Subcutaneous abdominal adipose tissue (tissue), 5 donors: ENCODE measurements at regions not wholly inside any gene's neighbourhood (a gene's known extent, or its start where the extent isn't known, plus 50 kb on each side); places are given as distances from the start of the nearest gene placed in this dataset.
"Not testable (repeated sequence)": the region's sequence is repeated elsewhere in the genome, so short reads cannot be mapped to it uniquely, and the experiment has no call there.

ENCODE experiments used
- H3K27ac ChIP-seq: one replicate; pipeline ENCODE4 v1.7.0; 2013; ENCODE audit warnings: low read depth, mild to moderate bottlenecking, inconsistent platforms, low read length, moderate library complexity
- H3K27me3 ChIP-seq, 5 donors: one replicate each; pipeline ENCODE4 v1.7.0; 2013; ENCODE audit warnings: low read length in 5 of 5, inconsistent platforms in 1 of 5; ENCODE audit not compliant: control insufficient read depth in 5 of 5, insufficient read depth in 4 of 5
- H3K36me3 ChIP-seq, 5 donors: one replicate each; pipeline ENCODE4 v1.7.0; 2013; ENCODE audit warnings: low read length in 5 of 5; ENCODE audit not compliant: control insufficient read depth in 5 of 5, insufficient read depth in 5 of 5
- H3K4me1 ChIP-seq, 5 donors: one replicate each; pipeline ENCODE4 v1.7.0; 2013; ENCODE audit warnings: low read length in 5 of 5, mild to moderate bottlenecking in 3 of 5, moderate library complexity in 1 of 5; ENCODE audit not compliant: control insufficient read depth in 5 of 5, insufficient read depth in 5 of 5
- H3K4me3 ChIP-seq, 5 donors: one replicate each; pipeline ENCODE4 v1.7.0; 2013; ENCODE audit warnings: low read length in 5 of 5, low read depth in 1 of 5
- H3K9ac ChIP-seq, 5 donors: one replicate each; pipeline ENCODE4 v1.7.0; 2013; ENCODE audit warnings: low read length in 5 of 5, mild to moderate bottlenecking in 4 of 5, moderate library complexity in 3 of 5
- H3K9me3 ChIP-seq, 5 donors: one replicate each; pipeline ENCODE4 v1.7.0; 2013; ENCODE audit warnings: low read length in 5 of 5; ENCODE audit not compliant: control insufficient read depth in 5 of 5
- donor health status: healthy.
- donor health status: healthy.
- donor health status: healthy.
- donor health status: healthy.
- donor health status: healthy.

DNA sequence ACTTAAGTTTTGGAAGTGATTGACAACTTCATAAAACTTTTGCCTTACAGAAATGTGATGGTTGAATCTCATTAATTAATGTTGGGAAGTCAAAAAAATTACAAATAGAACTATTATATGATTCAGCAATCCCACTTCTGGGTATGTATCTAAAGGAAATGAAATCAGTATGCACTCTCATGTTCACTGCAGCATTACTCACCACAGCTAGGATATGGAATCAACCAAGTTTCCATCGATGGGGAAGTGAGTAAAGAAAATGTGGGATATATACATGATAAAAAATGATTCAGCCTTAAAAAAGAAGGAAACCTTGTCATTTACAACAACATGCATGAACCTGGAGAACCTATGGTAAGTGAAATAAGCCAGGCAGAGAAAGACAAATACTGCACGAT is 112.4 kb upstream of the WDR75 start:
- Histone ChIP-seq H3K9me3 (no peaks in the 10 kb centered on the region), H3K27ac (no peak overlapping the region), H3K4me3 (no peak overlapping the region), H3K27me3 (no peaks in the 10 kb centered on the region), H3K9ac (no peak overlapping the region), H3K36me3 (no peaks in the 10 kb centered on the region), H3K4me1 (peaks cover 0 to 6% (median 4%) of the 10 kb centered on the region in 5 donors)

DNA sequence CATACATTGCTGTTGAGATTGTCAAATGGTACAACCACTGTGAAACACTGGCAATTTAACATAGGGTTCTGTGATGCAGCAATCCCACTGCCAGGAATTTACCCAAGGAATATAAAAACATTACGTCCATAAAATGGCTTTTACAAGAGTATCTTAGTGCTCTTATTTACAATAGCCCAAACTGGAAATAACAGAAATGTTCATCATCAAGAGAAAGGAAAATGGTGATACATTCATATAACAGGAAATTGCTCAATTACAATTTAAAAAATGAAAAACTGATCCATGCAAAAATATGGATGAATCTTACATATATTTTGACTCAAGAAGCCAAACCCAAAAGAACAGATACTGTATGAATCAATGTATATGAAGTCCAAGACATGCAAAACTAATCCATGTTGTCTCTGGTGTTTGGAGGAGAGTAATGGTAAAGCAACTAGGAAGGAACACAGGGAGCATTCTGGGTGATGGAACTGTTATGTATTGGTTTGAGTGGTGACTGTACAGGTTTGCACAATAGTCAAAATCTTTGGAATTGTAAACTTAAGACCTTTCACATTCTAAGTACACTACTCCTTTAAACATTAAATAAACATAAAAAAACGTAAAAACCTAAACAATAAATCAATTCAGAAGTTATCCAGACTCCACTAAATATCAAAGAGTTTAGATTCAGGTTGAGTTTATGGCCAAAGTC is 104.8 kb upstream of the WDR75 start:
- Histone ChIP-seq H3K27me3 (no peaks in the 10 kb centered on the region), H3K4me1 (peaks cover 0 to 6% (median 5%) of the 10 kb centered on the region in 5 donors), H3K27ac (no peak overlapping the region), H3K9me3 (peaks cover 0 to 9% (median 9%) of the 10 kb centered on the region in 5 donors), H3K4me3 (no peak overlapping the region), H3K9ac (no peak overlapping the region), H3K36me3 (no peaks in the 10 kb centered on the region)

DNA sequence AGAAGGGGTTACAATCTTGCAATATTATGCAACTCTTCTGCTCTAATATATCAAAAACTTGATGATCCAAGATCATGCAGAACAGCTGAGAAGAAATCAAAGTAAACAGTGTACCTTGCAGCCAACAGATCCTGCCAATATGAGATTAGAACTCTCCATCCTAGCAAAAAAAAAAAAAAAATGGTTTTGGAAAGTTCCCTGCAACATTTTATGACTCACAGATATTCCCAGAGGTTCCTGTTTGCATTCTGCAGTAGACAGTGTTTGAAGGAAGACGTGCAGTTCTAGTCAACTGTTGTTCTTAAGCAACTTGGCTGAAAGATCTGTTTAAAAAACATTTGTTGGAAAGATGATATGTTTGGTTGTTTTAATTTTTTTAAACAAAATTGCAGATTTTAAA is 103.6 kb upstream of the WDR75 start:
- Histone ChIP-seq H3K36me3 (no peaks in the 10 kb centered on the region), H3K4me3 (no peak overlapping the region), H3K27me3 (no peaks in the 10 kb centered on the region), H3K9ac (no peak overlapping the region), H3K9me3 (peaks cover 0 to 9% (median 9%) of the 10 kb centered on the region in 5 donors), H3K27ac (peak overlapping the region; percentile 32), H3K4me1 (peaks cover 0 to 6% (median 5%) of the 10 kb centered on the region in 5 donors)

DNA sequence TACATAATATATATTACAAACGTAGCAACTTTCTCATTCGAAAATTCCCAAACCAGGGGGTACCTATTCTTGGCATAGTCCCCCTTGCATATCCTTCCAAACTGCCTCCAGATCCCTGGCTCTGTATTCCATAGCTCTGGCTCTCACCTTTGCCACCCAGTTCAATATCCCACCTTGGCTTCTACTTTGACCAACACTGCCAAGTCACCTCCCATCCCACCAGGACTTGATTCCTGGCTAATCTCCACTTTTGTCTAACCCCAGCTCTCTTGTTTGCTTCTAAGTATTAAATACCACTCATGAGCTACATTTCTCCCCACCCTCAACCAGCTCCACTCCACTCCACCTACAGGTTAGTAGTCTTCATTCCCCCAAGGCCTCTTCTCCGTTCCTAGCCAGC is 103.2 kb upstream of the WDR75 start:
- Histone ChIP-seq H3K27me3 (no peaks in the 10 kb centered on the region), H3K9me3 (peaks cover 0 to 9% (median 9%) of the 10 kb centered on the region in 5 donors), H3K4me1 (peaks cover 0 to 6% (median 5%) of the 10 kb centered on the region in 5 donors), H3K36me3 (no peaks in the 10 kb centered on the region), H3K4me3 (no peak overlapping the region), H3K9ac (no peak overlapping the region), H3K27ac (peak overlapping the region; percentile 32)

DNA sequence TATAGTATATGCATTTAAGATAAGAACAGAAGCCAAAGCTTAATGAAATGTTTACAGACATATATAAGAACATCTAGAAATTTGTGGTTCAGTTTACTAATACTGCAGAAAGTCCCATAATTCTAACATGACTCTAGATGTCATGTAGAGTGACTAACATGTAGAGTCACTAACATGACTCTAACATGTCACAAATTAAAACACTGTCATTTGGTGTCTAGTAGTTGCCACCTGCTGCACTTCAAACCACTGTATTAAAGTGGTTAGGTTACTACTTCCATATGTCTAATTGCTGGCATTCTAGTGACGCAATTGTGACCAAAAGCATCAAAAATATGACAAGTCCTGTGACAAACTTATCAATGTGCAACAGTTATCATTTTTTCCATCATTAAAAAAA is 100.2 kb upstream of the WDR75 start:
- H3K4me1 ChIP-seq = peaks cover 0 to 6% (median 5%) of the 10 kb centered on the region in 5 donors
- no peak overlapping the region for H3K9ac ChIP-seq
- no peak overlapping the region for H3K27ac ChIP-seq
- no peaks in the 10 kb centered on the region for H3K36me3 ChIP-seq
- H3K27me3 ChIP-seq = no peaks in the 10 kb centered on the region
- H3K9me3 ChIP-seq = peaks cover 0 to 9% (median 9%) of the 10 kb centered on the region in 5 donors
- H3K4me3 ChIP-seq = no peak overlapping the region

DNA sequence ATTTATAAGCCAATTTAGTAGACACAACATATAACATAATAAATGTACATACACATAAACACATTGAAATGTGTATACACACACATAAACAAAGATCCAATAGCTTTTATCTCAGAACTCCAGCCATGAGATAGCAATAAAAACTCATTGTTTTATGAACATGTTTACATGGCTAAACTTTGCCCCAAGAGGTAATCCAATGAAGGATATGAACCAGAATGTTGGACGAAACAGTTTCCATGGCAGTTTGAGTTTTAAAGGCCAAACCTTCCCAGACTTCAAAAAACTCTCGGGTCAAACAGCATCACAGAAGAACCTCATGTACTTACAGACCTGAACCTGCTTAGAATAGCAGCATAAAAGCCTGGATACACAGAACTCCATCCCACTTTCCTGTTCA is 97.2 kb upstream of the WDR75 start:
- Histone ChIP-seq H3K36me3 (no peaks in the 10 kb centered on the region), H3K27ac (no peak overlapping the region), H3K4me1 (peaks cover 0 to 12% (median 6%) of the 10 kb centered on the region in 5 donors), H3K9ac (no peak overlapping the region), H3K9me3 (peaks cover 0 to 9% (median 9%) of the 10 kb centered on the region in 5 donors), H3K27me3 (no peaks in the 10 kb centered on the region), H3K4me3 (no peak overlapping the region)

DNA sequence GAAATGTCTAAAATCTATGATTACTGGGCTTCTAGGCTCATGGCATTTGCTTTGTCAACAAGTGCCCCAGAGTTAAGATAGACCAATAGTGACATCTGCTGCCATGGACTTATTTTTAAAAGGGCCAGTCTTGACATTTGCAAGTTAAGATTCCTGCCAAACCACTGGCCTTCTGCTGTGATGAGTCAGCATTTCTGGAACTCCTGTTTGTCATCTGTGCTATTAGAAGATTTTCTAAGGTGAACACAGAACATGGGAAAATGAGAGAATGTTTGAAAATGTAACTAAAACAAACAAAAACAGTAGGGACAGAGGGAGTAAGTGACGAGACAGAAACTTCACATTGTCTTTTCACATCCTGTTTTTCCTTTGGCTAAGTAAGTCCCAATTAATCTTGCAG is 93.7 kb upstream of the WDR75 start:
- Histone ChIP-seq H3K9me3 (no peaks in the 10 kb centered on the region), H3K36me3 (no peaks in the 10 kb centered on the region), H3K4me1 (peaks cover 0 to 12% (median 6%) of the 10 kb centered on the region in 5 donors), H3K27me3 (no peaks in the 10 kb centered on the region), H3K9ac (no peak overlapping the region), H3K27ac (peak overlapping the region; percentile 75), H3K4me3 (no peak overlapping the region)

DNA sequence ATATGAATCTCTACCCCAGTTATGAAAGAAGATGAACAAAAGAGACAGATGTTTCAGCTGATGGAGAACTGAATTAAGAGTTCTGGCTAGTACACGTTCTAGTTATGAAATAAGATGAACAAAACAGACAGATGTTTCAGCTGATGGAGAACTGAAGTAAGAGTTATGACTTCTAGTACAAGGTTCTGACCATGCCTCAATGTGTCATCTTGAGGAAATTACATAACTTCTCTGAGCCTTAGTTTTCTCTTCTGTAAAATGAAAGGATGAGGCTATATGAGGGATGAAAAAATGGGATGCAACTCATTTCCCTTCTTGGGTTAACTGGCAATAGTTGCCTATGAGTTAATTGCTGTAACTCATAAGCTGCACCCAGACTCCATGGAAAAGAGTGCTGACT is 92.9 kb upstream of the WDR75 start:
- Histone ChIP-seq H3K4me1 (peaks cover 0 to 12% (median 6%) of the 10 kb centered on the region in 5 donors), H3K4me3 (no peak overlapping the region), H3K27me3 (no peaks in the 10 kb centered on the region), H3K9me3 (no peaks in the 10 kb centered on the region), H3K9ac (no peak overlapping the region), H3K36me3 (no peaks in the 10 kb centered on the region), H3K27ac (peak overlapping the region; percentile 75)

DNA sequence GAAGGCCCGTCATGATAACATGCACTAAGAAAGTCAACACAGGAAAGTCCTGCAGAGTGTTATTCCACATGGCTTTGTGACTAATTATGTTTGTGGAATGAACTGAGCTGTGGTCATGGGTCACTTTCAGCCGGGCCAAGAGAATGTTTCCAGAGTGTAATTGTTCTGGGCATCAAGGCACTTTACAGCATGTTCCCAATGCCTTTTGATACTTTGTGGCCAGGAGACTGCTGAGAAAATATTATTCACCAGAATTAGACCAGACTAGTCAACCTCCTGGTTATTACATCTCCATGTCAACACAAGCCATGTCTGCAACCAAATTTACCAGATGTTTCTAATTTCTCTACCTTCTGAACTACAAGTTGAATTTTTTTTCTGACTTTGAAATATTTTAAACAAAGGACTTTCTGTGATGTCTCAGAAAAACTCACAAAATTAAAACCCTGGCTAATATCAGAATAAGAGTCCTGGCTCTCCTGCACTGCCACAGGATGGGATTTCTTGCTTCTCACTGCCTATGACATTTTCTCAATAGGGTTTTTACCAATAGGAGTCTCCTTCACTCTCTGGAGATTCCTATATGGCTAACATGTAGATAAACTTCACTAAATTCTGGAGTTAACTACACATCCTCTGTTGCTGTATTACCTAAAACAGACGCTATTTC is 90.6 kb upstream of the WDR75 start:
- Histone ChIP-seq H3K27ac (peak overlapping the region; percentile 21), H3K36me3 (no peaks in the 10 kb centered on the region)

DNA sequence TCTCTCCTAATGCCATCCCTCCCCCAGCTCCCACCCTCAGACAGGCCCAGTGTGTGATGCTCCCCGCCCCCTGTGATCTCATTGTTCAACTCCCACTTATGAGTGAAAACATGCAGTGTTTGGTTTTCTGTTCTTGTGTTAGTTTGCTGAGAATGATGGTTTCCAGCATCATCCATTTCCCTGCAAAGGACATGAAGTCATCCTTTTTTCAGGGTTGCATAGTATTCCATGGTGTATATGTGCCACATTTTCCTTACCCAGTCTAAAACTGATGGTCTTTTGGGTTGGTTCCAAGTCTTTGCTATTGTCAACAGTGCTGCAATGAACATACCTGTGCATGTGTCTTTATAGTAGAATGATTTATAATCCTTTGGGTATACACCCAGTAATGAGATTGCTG is 89.3 kb upstream of the WDR75 start:
- H3K36me3 ChIP-seq, H3K4me3 ChIP-seq, H3K27me3 ChIP-seq, H3K4me1 ChIP-seq, H3K9ac ChIP-seq, H3K27ac ChIP-seq, H3K9me3 ChIP-seq: not testable (repeated sequence)

More for the DNA sequence above, 90.6 kb upstream of the WDR75 start:
- no peak overlapping the region for H3K9ac ChIP-seq
- H3K9me3 ChIP-seq = no peaks in the 10 kb centered on the region
- no peak overlapping the region for H3K4me3 ChIP-seq
- H3K4me1 ChIP-seq = peaks cover 0 to 12% (median 6%) of the 10 kb centered on the region in 5 donors
- no peaks in the 10 kb centered on the region for H3K27me3 ChIP-seq
